ENCODE measurements at regions not wholly inside any gene's neighbourhood (a gene's known extent, or its start where the extent isn't known, plus 50 kb on each side); places are given as distances from the start of the nearest gene placed in this dataset.

GRCh38 chr3:74347563-74348268 lies 266.7 kb downstream of the CNTN3 start:
- Histone ChIP-seq H3K9ac (no peak overlapping the region), H2AFZ (replicated peaks) (no peak overlapping the region), H3K36me3 (no peaks in the 10 kb centered on the region), H4K20me1 (ENCODE audit: low read depth) (no peaks in the 10 kb centered on the region), H3K4me3 (no peak overlapping the region), H3K27ac (no peak overlapping the region), H3K4me2 (no peak overlapping the region), H3F3A (ENCODE audit: low read depth) (no peaks in the 10 kb centered on the region), H3K9me3 (ENCODE audit: low read depth) (no peaks in the 10 kb centered on the region), H3K27me3 (no peaks in the 10 kb centered on the region), H3K79me2 (ENCODE audit: low read depth) (no peaks in the 10 kb centered on the region), H3K4me1 (no peaks in the 10 kb centered on the region)
- Mint-ChIP-seq H3K27ac (no peak overlapping the region), H3K4me3 (no peak overlapping the region), H3K27me3 (ENCODE audit: insufficient read depth, low read depth) (peaks cover 5% of the 10 kb centered on the region), H3K9me3 (no peaks in the 10 kb centered on the region), H3K36me3 (no peaks in the 10 kb centered on the region), H3K4me1 (no peaks in the 10 kb centered on the region)
- TF ChIP-seq EZH2phosphoT487 (IDR thresholded peaks at IDR 0.05) (no peak), CTCF (IDR thresholded peaks at IDR 0.05) (no peak), EZH2 (IDR thresholded peaks at IDR 0.05) (no peak)
- DNase-seq (ENCODE audit: low spot score), result no peak

- DNase-seq (ENCODE audit: low spot score), result no peak
- Histone ChIP-seq H3K79me2 (ENCODE audit: low read depth) (no peaks in the 10 kb centered on the region), H3K4me1 (no peaks in the 10 kb centered on the region), H3K36me3 (no peaks in the 10 kb centered on the region), H4K20me1 (ENCODE audit: low read depth) (no peaks in the 10 kb centered on the region), H2AFZ (replicated peaks) (no peak overlapping the region), H3K27ac (no peak overlapping the region), H3K9ac (no peak overlapping the region), H3K4me2 (no peak overlapping the region), H3K4me3 (no peak overlapping the region), H3F3A (ENCODE audit: low read depth) (no peaks in the 10 kb centered on the region), H3K9me3 (ENCODE audit: low read depth) (no peaks in the 10 kb centered on the region), H3K27me3 (no peaks in the 10 kb centered on the region)
- peaks cover 5% of the 10 kb centered on the region for H3K27me3 Mint-ChIP-seq (ENCODE audit: insufficient read depth, low read depth)
- no peak for TF ChIP-seq EZH2 (IDR thresholded peaks at IDR 0.05)
- TF ChIP-seq EZH2phosphoT487 (IDR thresholded peaks at IDR 0.05), result no peak
- TF ChIP-seq CTCF (IDR thresholded peaks at IDR 0.05), result no peak
- H3K9me3 Mint-ChIP-seq, result no peaks in the 10 kb centered on the region
- H3K36me3 Mint-ChIP-seq, result no peaks in the 10 kb centered on the region
- no peak overlapping the region for H3K4me3 Mint-ChIP-seq
- no peaks in the 10 kb centered on the region for H3K4me1 Mint-ChIP-seq
- H3K27ac Mint-ChIP-seq, result no peak overlapping the region
Observed at GRCh38 chr3:74346896-74347295, 267.6 kb downstream of the CNTN3 start.

- TF ChIP-seq CTCF (IDR thresholded peaks at IDR 0.05) (no peak), EZH2 (IDR thresholded peaks at IDR 0.05) (no peak), EZH2phosphoT487 (IDR thresholded peaks at IDR 0.05) (no peak)
- no peaks in the 10 kb centered on the region for H3K4me1 ChIP-seq
- no peak for DNase-seq (ENCODE audit: low spot score)
- Mint-ChIP-seq H3K9me3 (no peaks in the 10 kb centered on the region), H3K36me3 (no peaks in the 10 kb centered on the region), H3K4me3 (no peak overlapping the region), H3K4me1 (no peaks in the 10 kb centered on the region), H3K27ac (no peak overlapping the region), H3K27me3 (ENCODE audit: insufficient read depth, low read depth) (no peaks in the 10 kb centered on the region)
- no peaks in the 10 kb centered on the region for H3K79me2 ChIP-seq (ENCODE audit: low read depth)
- H3F3A ChIP-seq (ENCODE audit: low read depth), result no peaks in the 10 kb centered on the region
- no peaks in the 10 kb centered on the region for H4K20me1 ChIP-seq (ENCODE audit: low read depth)
- no peaks in the 10 kb centered on the region for H3K36me3 ChIP-seq
- H3K4me2 ChIP-seq, result no peak overlapping the region
- no peak overlapping the region for H3K9ac ChIP-seq
- H3K27me3 ChIP-seq, result no peaks in the 10 kb centered on the region
- no peak overlapping the region for H3K4me3 ChIP-seq
- H2AFZ ChIP-seq (replicated peaks), result no peak overlapping the region
- no peaks in the 10 kb centered on the region for H3K9me3 ChIP-seq (ENCODE audit: low read depth)
- H3K27ac ChIP-seq, result no peak overlapping the region
Observed at GRCh38 chr3:74345701-74346100, 268.8 kb downstream of the CNTN3 start.

Measured in neural progenitor cell (in vitro differentiated cells).